PC-3 (cell line): ENCODE measurements at regions not wholly inside any gene's neighbourhood (a gene's known extent, or its start where the extent isn't known, plus 50 kb on each side); places are given as distances from the start of the nearest gene placed in this dataset.
"Not testable (repeated sequence)": the region's sequence is repeated elsewhere in the genome, so short reads cannot be mapped to it uniquely, and the experiment has no call there.

Experiments used
- ATAC-seq: fragments of 200-7000 bp; cut with Tn5 transposase; 2 replicates; pipeline ENCODE4 v1.9.1; 2020; ENCODE audit warnings: mild to moderate bottlenecking, moderate library complexity
- BruUV-seq: library from RNA; stranded (reverse); fragments of 400-500 nt; replicated peaks from 2 replicates; lab custom pipeline; 2021; lab: Mats Ljungman, UMichigan
- CTCF ChIA-PET: fragments of 300-600 bp; sonication (Branson Sonifier 250); formaldehyde crosslinking; loops from one replicate; lab custom pipeline; 2022; ENCODE audit warnings: antibody characterized with exemption; lab: Charles Lee
- POLR2A ChIA-PET: fragments of 300-600 bp; sonication (Branson Sonifier 250); formaldehyde crosslinking; loops from one replicate; lab custom pipeline; 2022; ENCODE audit warnings: antibody characterized with exemption; ENCODE audit not compliant: unreplicated experiment; lab: Charles Lee
- DNase-seq: peaks from one replicate; pipeline ENCODE4 v3.0.0-alpha.2; 2015
- H2AFZ ChIP-seq: fragments of 300-600 bp; sonication (generic); 2 replicates; pipeline ENCODE4 v1.6.0; 2016; ENCODE audit warnings: antibody characterized with exemption, low read length
- H3F3A ChIP-seq: fragments of 300-600 bp; sonication (generic); one replicate; pipeline ENCODE4 v1.6.0; 2017; ENCODE audit warnings: antibody characterized with exemption, low read length, control low read depth, mild to moderate bottlenecking; ENCODE audit not compliant: unreplicated experiment
- H3K27ac ChIP-seq: fragments of 300-600 bp; sonication (generic); 2 replicates; pipeline ENCODE4 v1.5.1; 2016; ENCODE audit warnings: mild to moderate bottlenecking, low read length
- H3K27me3 ChIP-seq: fragments of 300-600 bp; sonication (generic); 2 replicates; pipeline ENCODE4 v1.6.1; 2016; ENCODE audit warnings: low read length, mixed read lengths
- H3K36me3 ChIP-seq: fragments of 300-600 bp; sonication (generic); 2 replicates; pipeline ENCODE4 v1.6.1; 2016; ENCODE audit warnings: low read depth, mixed run types, low read length, mixed read lengths
- H3K4me1 ChIP-seq: fragments of 300-600 bp; sonication (generic); 2 replicates; pipeline ENCODE4 v1.5.1; 2016; ENCODE audit warnings: low read length; ENCODE audit not compliant: insufficient read depth
- H3K4me2 ChIP-seq: fragments of 300-600 bp; sonication (generic); 2 replicates; pipeline ENCODE4 v1.6.0; 2016; ENCODE audit warnings: low read length
- H3K4me3 ChIP-seq: fragments of 300-600 bp; sonication (generic); 2 replicates; pipeline ENCODE4 v1.5.1; 2016; ENCODE audit warnings: mild to moderate bottlenecking, low read length, mixed read lengths
- H3K79me2 ChIP-seq: fragments of 300-600 bp; sonication (generic); 2 replicates; pipeline ENCODE4 v1.6.1; 2017; ENCODE audit warnings: low read length, mixed read lengths
- H3K9ac ChIP-seq: fragments of 300-600 bp; sonication (generic); 2 replicates; pipeline ENCODE4 v1.6.0; 2016; ENCODE audit warnings: mild to moderate bottlenecking, low read length
- H3K9me2 ChIP-seq: fragments of 300-600 bp; sonication (generic); replicated peaks from 2 replicates; pipeline ENCODE4 v1.6.1; 2016; ENCODE audit warnings: mixed run types, low read length, mixed read lengths
- H3K9me3 ChIP-seq: fragments of 300-600 bp; sonication (generic); 2 replicates; pipeline ENCODE4 v1.6.1; 2016; ENCODE audit warnings: low read length, mixed read lengths
- H4K20me1 ChIP-seq: fragments of 300-600 bp; sonication (generic); 2 replicates; pipeline ENCODE4 v1.6.1; 2016; ENCODE audit warnings: low read length, mixed read lengths
- CTCF ChIP-seq: fragments of 300-600 bp; sonication (generic); conservative IDR thresholded peaks from 2 replicates; pipeline ENCODE4 v1.5.1; 2017; ENCODE audit warnings: antibody characterized with exemption, low read depth, mild to moderate bottlenecking, low read length
- EZH2 ChIP-seq: fragments of 300-600 bp; sonication (generic); IDR thresholded peaks from one replicate; pipeline ENCODE4 v1.6.1; 2017; ENCODE audit warnings: antibody characterized with exemption, mild to moderate bottlenecking, low read length; ENCODE audit not compliant: unreplicated experiment
- EZH2phosphoT487 ChIP-seq: fragments of 300-600 bp; sonication (generic); IDR thresholded peaks from 2 replicates; pipeline ENCODE4 v1.6.1; 2018; ENCODE audit warnings: mild to moderate bottlenecking, antibody characterized with exemption, low read length, borderline replicate concordance
- intact Hi-C: fragments of 100-400 bp; cut with micrococcal nuclease; formaldehyde crosslinking; loops from 2 replicates; pipeline ENCODE4 v1.9.0; 2023

- Histone ChIP-seq H3K4me2 (0 out of 2 replicates have a peak overlapping the region, but pooled peaks have one; percentile 12), H3K79me2 (no peaks in the 10 kb centered on the region), H4K20me1 (no peaks in the 10 kb centered on the region), H3K9ac (no peak overlapping the region; the same call in 1 of the 2 replicates), H3K27me3 (no peaks in the 10 kb centered on the region), H2AFZ (peak overlapping the region; percentile 78), H3K4me3 (no peak overlapping the region), H3K27ac (peak overlapping the region; percentile 33), H3K9me2 (no peaks in the 10 kb centered on the region), H3K36me3 (no peaks in the 10 kb centered on the region), H3K9me3 (no peaks in the 10 kb centered on the region), H3K4me1 (peaks cover 7% of the 10 kb centered on the region; the same call in 1 of the 2 replicates), H3F3A (no peaks in the 10 kb centered on the region)
- TF ChIP-seq EZH2 (no peak), EZH2phosphoT487 (no peak), CTCF (no peak)
- ChIA-PET POLR2A (no interaction called here), CTCF (no interaction called here)
- BruUV-seq, result no TSS peak
- ATAC-seq, result peak; percentile 69
- intact Hi-C loops, result no loop called here
- DNase-seq, result peak; percentile 57
These were observed 559.8 kb downstream of the HINT1 start for GRCh38 chr5:130605234-130605633.

- CTCF ChIA-PET, H3K9me3 ChIP-seq, DNase-seq: not testable (repeated sequence)
These were observed 568.4 kb downstream of the HINT1 start for GRCh38 chr5:130596647-130597046.

GRCh38 chr5:130580264-130580663 lies 584.8 kb downstream of the HINT1 start:
- Histone ChIP-seq H3K27ac (no peak overlapping the region), H2AFZ (no peak overlapping the region), H3K9me2 (no peaks in the 10 kb centered on the region), H4K20me1 (no peaks in the 10 kb centered on the region), H3K4me3 (no peak overlapping the region), H3K9me3 (no peaks in the 10 kb centered on the region), H3K4me1 (no peaks in the 10 kb centered on the region), H3K79me2 (no peaks in the 10 kb centered on the region), H3K27me3 (no peaks in the 10 kb centered on the region), H3K4me2 (no peak overlapping the region), H3F3A (no peaks in the 10 kb centered on the region), H3K36me3 (no peaks in the 10 kb centered on the region), H3K9ac (no peak overlapping the region)
- DNase-seq (no peak), ATAC-seq (no peak)
- ChIA-PET POLR2A (no interaction called here), CTCF (no interaction called here)
- intact Hi-C loops, result no loop called here
- BruUV-seq, result no TSS peak
- TF ChIP-seq EZH2, result no peak
- no peak for TF ChIP-seq EZH2phosphoT487
- TF ChIP-seq CTCF, result no peak

More at GRCh38 chr5:130596647-130597046, 568.4 kb downstream of the HINT1 start:
- H3K9ac ChIP-seq, BruUV-seq, H3K27ac ChIP-seq, H3K4me3 ChIP-seq, ATAC-seq, H2AFZ ChIP-seq, H3K4me2 ChIP-seq, H3K9me2 ChIP-seq, H3F3A ChIP-seq, H3K4me1 ChIP-seq, H4K20me1 ChIP-seq, H3K27me3 ChIP-seq, POLR2A ChIA-PET, H3K36me3 ChIP-seq, intact Hi-C loops, H3K79me2 ChIP-seq: not testable (repeated sequence)
